ENCODE measurements at regions not wholly inside any gene's neighbourhood (a gene's known extent, or its start where the extent isn't known, plus 50 kb on each side); places are given as distances from the start of the nearest gene placed in this dataset.

DNA sequence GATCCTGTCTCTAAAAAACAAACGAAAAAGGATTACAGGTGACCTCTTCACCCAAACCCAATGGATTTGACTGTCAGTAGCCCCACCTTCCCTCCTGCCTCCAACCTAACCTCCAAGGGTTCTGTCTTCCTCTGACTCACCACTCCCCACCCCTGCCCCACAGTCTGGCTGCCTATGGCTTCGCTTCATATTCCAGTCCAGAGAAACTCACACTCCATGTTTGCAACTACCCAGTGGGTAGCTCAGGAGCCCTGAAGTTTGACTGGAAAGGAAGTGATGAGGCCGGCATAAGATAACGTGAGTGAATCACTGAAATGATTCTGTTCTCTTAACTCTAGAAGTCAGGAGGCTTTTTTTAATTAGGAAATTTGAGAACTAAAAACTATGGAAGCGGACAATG is 303.9 kb downstream of the FOXO1 start:
- no peak overlapping the region for H3K9ac ChIP-seq (ENCODE audit: low read length)
- H3K79me2 ChIP-seq (ENCODE audit: insufficient read depth, low read length): no peaks in the 10 kb centered on the region
- no peaks in the 10 kb centered on the region for H3K36me3 ChIP-seq (ENCODE audit: insufficient read depth, low read length)
- FAIRE-seq (no peak), DNase-seq (ENCODE audit: low read depth) (no peak)
- H4K20me1 ChIP-seq (ENCODE audit: insufficient read depth, low read length): no peaks in the 10 kb centered on the region
- H3K4me3 ChIP-seq (ENCODE audit: insufficient read depth, low read depth, low read length): no peak overlapping the region
- Mint-ChIP-seq H3K36me3 (ENCODE audit: low read depth, unreplicated experiment) (no peaks in the 10 kb centered on the region), H3K27me3 (ENCODE audit: low read depth, unreplicated experiment) (no peaks in the 10 kb centered on the region), H3K4me1 (ENCODE audit: low read depth, unreplicated experiment) (no peaks in the 10 kb centered on the region), H3K4me3 (ENCODE audit: unreplicated experiment) (no peak overlapping the region), H3K9me3 (ENCODE audit: unreplicated experiment) (no peaks in the 10 kb centered on the region), H3K27ac (ENCODE audit: unreplicated experiment) (no peak overlapping the region)
- no peak overlapping the region for H2AFZ ChIP-seq (ENCODE audit: low read depth, low read length)
- no peak overlapping the region for H3K4me2 ChIP-seq (ENCODE audit: low read length)
- H3K9me3 ChIP-seq (ENCODE audit: insufficient read depth, low read depth, low read length): no peaks in the 10 kb centered on the region
- no peak overlapping the region for H3K27ac ChIP-seq (ENCODE audit: low read depth, low read length)
- H3K27me3 ChIP-seq (ENCODE audit: insufficient read depth, low read length): no peaks in the 10 kb centered on the region
- H3K4me1 ChIP-seq (ENCODE audit: insufficient read depth, low read length): no peaks in the 10 kb centered on the region
- TF ChIP-seq, protein P1, sequence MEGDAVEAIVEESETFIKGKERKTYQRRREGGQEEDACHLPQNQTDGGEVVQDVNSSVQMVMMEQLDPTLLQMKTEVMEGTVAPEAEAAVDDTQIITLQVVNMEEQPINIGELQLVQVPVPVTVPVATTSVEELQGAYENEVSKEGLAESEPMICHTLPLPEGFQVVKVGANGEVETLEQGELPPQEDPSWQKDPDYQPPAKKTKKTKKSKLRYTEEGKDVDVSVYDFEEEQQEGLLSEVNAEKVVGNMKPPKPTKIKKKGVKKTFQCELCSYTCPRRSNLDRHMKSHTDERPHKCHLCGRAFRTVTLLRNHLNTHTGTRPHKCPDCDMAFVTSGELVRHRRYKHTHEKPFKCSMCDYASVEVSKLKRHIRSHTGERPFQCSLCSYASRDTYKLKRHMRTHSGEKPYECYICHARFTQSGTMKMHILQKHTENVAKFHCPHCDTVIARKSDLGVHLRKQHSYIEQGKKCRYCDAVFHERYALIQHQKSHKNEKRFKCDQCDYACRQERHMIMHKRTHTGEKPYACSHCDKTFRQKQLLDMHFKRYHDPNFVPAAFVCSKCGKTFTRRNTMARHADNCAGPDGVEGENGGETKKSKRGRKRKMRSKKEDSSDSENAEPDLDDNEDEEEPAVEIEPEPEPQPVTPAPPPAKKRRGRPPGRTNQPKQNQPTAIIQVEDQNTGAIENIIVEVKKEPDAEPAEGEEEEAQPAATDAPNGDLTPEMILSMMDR (IDR thresholded peaks at IDR 0.05; ENCODE audit: insufficient read depth, low read depth, low read length): no peak
- no peak for TF ChIP-seq EZH2 (IDR thresholded peaks at IDR 0.05; ENCODE audit: insufficient read depth, low read length)

DNA sequence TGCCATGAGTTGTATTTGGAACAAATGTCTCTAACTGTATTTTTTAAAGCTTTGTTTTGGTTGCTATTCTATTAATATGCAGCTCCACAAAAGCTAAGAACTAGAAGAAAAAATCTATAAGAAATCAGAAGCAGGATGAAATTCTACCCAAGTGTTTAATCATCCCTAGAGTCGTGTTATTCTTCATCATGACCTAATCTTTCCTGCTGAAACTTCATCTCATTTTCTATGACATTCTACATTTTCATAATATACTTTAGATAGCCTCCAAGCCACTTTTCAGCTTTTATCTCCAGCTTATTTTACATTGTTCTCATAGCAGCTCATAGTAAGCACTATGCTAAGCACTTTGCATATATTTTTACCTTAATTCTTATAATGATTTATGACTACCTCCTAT is 302.8 kb downstream of the FOXO1 start:
- no peaks in the 10 kb centered on the region for H3K27me3 ChIP-seq (ENCODE audit: insufficient read depth, low read length)
- FAIRE-seq (no peak), DNase-seq (ENCODE audit: low read depth) (no peak)
- no peaks in the 10 kb centered on the region for H3K36me3 Mint-ChIP-seq (ENCODE audit: low read depth, unreplicated experiment)
- H3K4me3 ChIP-seq (ENCODE audit: insufficient read depth, low read depth, low read length): no peak overlapping the region
- no peaks in the 10 kb centered on the region for H3K9me3 ChIP-seq (ENCODE audit: insufficient read depth, low read depth, low read length)
- H3K27ac Mint-ChIP-seq (ENCODE audit: unreplicated experiment): no peak overlapping the region
- H3K4me3 Mint-ChIP-seq (ENCODE audit: unreplicated experiment): no peak overlapping the region
- no peak overlapping the region for H3K9ac ChIP-seq (ENCODE audit: low read length)
- no peaks in the 10 kb centered on the region for H3K9me3 Mint-ChIP-seq (ENCODE audit: unreplicated experiment)
- H3K36me3 ChIP-seq (ENCODE audit: insufficient read depth, low read length): no peaks in the 10 kb centered on the region
- H4K20me1 ChIP-seq (ENCODE audit: insufficient read depth, low read length): no peaks in the 10 kb centered on the region
- no peaks in the 10 kb centered on the region for H3K4me1 Mint-ChIP-seq (ENCODE audit: low read depth, unreplicated experiment)
- H2AFZ ChIP-seq (ENCODE audit: low read depth, low read length): no peak overlapping the region
- no peak overlapping the region for H3K4me2 ChIP-seq (ENCODE audit: low read length)
- H3K27me3 Mint-ChIP-seq (ENCODE audit: low read depth, unreplicated experiment): no peaks in the 10 kb centered on the region
- no peaks in the 10 kb centered on the region for H3K4me1 ChIP-seq (ENCODE audit: insufficient read depth, low read length)
- H3K79me2 ChIP-seq (ENCODE audit: insufficient read depth, low read length): no peaks in the 10 kb centered on the region
- no peak overlapping the region for H3K27ac ChIP-seq (ENCODE audit: low read depth, low read length)
- no peak for TF ChIP-seq EZH2 (IDR thresholded peaks at IDR 0.05; ENCODE audit: insufficient read depth, low read length)
- TF ChIP-seq, protein P1 (IDR thresholded peaks at IDR 0.05; ENCODE audit: insufficient read depth, low read depth, low read length): no peak

DNA sequence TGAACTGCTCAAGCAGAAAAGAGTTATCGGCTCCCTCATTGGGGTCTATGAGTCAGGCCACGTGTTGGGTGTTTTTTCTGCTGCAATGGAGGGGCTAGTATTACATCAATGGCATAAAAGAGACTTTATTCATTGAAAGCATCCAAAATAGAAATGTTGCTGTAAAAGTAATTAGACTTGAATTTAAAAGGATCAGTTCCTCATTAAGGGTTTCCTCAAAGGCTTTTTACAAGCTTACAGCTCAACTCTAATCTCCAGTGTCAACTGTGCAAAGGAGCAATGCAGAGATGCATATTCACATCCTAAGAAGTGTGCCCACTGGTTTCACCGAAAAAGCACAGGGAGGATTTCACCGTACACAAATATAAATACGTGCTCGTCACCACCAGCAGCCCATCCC is 300.3 kb downstream of the FOXO1 start:
- Histone ChIP-seq H2AFZ (ENCODE audit: low read depth, low read length) (no peak overlapping the region), H3K4me1 (ENCODE audit: insufficient read depth, low read length) (no peaks in the 10 kb centered on the region), H3K4me2 (ENCODE audit: low read length) (no peak overlapping the region), H3K27ac (ENCODE audit: low read depth, low read length) (no peak overlapping the region), H3K36me3 (ENCODE audit: insufficient read depth, low read length) (no peaks in the 10 kb centered on the region), H4K20me1 (ENCODE audit: insufficient read depth, low read length) (no peaks in the 10 kb centered on the region), H3K9ac (ENCODE audit: low read length) (no peak overlapping the region), H3K27me3 (ENCODE audit: insufficient read depth, low read length) (no peaks in the 10 kb centered on the region), H3K9me3 (ENCODE audit: insufficient read depth, low read depth, low read length) (no peaks in the 10 kb centered on the region), H3K4me3 (ENCODE audit: insufficient read depth, low read depth, low read length) (no peak overlapping the region), H3K79me2 (ENCODE audit: insufficient read depth, low read length) (no peaks in the 10 kb centered on the region)
- no peaks in the 10 kb centered on the region for H3K4me1 Mint-ChIP-seq (ENCODE audit: low read depth, unreplicated experiment)
- no peak overlapping the region for H3K27ac Mint-ChIP-seq (ENCODE audit: unreplicated experiment)
- DNase-seq (ENCODE audit: low read depth) (no peak), FAIRE-seq (no peak)
- no peak overlapping the region for H3K4me3 Mint-ChIP-seq (ENCODE audit: unreplicated experiment)
- TF ChIP-seq EZH2 (IDR thresholded peaks at IDR 0.05; ENCODE audit: insufficient read depth, low read length): no peak
- TF ChIP-seq, protein P1 (IDR thresholded peaks at IDR 0.05; ENCODE audit: insufficient read depth, low read depth, low read length): no peak
- H3K27me3 Mint-ChIP-seq (ENCODE audit: low read depth, unreplicated experiment): peaks cover 8% of the 10 kb centered on the region
- H3K36me3 Mint-ChIP-seq (ENCODE audit: low read depth, unreplicated experiment): no peaks in the 10 kb centered on the region
- no peaks in the 10 kb centered on the region for H3K9me3 Mint-ChIP-seq (ENCODE audit: unreplicated experiment)

All from astrocyte (in vitro differentiated cells and primary cell).